Esophagus squamous epithelium (tissue), 5 donors: ENCODE measurements at regions not wholly inside any gene's neighbourhood (a gene's known extent, or its start where the extent isn't known, plus 50 kb on each side); places are given as distances from the start of the nearest gene placed in this dataset.
"Not testable (repeated sequence)": the region's sequence is repeated elsewhere in the genome, so short reads cannot be mapped to it uniquely, and the experiment has no call there.

Experiments
- DNase-seq: peaks from one replicate; lab custom pipeline; 2025; lab: John Stamatoyannopoulos, UW
- H3K27ac ChIP-seq, 4 donors: fragments of 200-600 bp; sonication (generic); one replicate each; pipeline ENCODE4 v1.5.1; 2016 to 2019; ENCODE audit warnings: mild to moderate bottlenecking in 1 of 4
- H3K27me3 ChIP-seq, 4 donors: fragments of 200-600 bp; sonication (generic); 1 replicate in 3 of 4; 2 replicates in 1 of 4; pipeline versions ENCODE4 v1.5.1 to v1.6.0; 2017 to 2021; ENCODE audit warnings: antibody characterized with exemption in 1 of 4
- H3K36me3 ChIP-seq, 3 donors: fragments of 200-600 bp; sonication (generic); one replicate each; pipeline ENCODE4 v1.5.1; 2016 to 2019
- H3K4me1 ChIP-seq, 3 donors: fragments of 200-600 bp; sonication (generic); one replicate each; pipeline ENCODE4 v1.5.1; 2017 to 2019
- H3K4me3 ChIP-seq, 4 donors: fragments of 200-600 bp; sonication (generic); 1 replicate in 3 of 4; 2 replicates in 1 of 4; pipeline ENCODE4 v1.5.1; 2016 to 2019; ENCODE audit warnings: mild to moderate bottlenecking in 2 of 4, moderate library complexity in 1 of 4
- H3K9me3 ChIP-seq, 3 donors: fragments of 200-600 bp; sonication (generic); one replicate each; pipeline ENCODE4 v1.5.1; 2016 to 2019
- POLR2A ChIP-seq, 4 donors: fragments of 450-650 bp; IDR thresholded peaks; one replicate each; pipeline ENCODE4 v1.6.1; 2017; ENCODE audit warnings: antibody characterized with exemption in 4 of 4, mild to moderate bottlenecking in 4 of 4, moderate library complexity in 3 of 4
- WGBS, 2 donors: methylation state at CpG; one replicate each; pipeline ENCODE4 v1.1.5; 2018; 5-methylcytosine and 5-hydroxymethylcytosine counted together
- intact Hi-C: fragments of 100-400 bp; cut with DNase I; formaldehyde crosslinking; loops from one replicate; pipeline ENCODE4 v1.15.0; 2022
- TF ChIP-seq, protein P1 (sequence below), 6 experiments: fragments of 450-650 bp in 4 of 6; fragments of 200-600 bp in 2 of 6; sonication (generic) in 2 of 6; IDR thresholded peaks; one replicate each; pipeline ENCODE4 v1.5.1; 2016 to 2019; ENCODE audit warnings: antibody characterized with exemption in 6 of 6, mild to moderate bottlenecking in 4 of 6, moderate library complexity in 4 of 6
- donor health status: DM: yes; HTN: yes; CAD: no.

DNA sequence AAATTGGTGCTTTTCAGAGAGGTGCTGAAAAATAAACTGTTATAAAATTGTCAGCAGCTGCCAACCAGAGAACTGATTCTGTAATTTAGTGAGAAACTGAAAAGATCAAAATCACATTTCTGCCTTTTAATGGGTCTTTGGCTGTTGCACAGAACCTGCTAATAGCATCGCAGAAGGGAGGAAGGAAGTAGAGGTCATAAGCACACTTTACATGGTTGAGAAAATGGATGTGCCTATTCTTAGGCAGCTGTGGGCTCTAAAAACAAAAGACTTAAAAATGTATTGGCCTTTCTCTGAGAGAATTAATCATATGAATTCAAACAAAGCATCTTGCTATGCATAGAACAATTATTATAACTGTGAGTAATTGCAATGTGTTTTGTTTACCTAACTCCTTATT is 1186.9 kb downstream of the DSC3 start:
- Histone ChIP-seq H3K27me3 (no peaks in the 10 kb centered on the region), H3K4me1 (no peaks in the 10 kb centered on the region), H3K4me3 (no peak overlapping the region), H3K27ac (no peak overlapping the region), H3K36me3 (no peaks in the 10 kb centered on the region), H3K9me3 (no peaks in the 10 kb centered on the region)
- TF ChIP-seq POLR2A (IDR thresholded peaks at IDR 0.05): no peak
- TF ChIP-seq, protein P1, sequence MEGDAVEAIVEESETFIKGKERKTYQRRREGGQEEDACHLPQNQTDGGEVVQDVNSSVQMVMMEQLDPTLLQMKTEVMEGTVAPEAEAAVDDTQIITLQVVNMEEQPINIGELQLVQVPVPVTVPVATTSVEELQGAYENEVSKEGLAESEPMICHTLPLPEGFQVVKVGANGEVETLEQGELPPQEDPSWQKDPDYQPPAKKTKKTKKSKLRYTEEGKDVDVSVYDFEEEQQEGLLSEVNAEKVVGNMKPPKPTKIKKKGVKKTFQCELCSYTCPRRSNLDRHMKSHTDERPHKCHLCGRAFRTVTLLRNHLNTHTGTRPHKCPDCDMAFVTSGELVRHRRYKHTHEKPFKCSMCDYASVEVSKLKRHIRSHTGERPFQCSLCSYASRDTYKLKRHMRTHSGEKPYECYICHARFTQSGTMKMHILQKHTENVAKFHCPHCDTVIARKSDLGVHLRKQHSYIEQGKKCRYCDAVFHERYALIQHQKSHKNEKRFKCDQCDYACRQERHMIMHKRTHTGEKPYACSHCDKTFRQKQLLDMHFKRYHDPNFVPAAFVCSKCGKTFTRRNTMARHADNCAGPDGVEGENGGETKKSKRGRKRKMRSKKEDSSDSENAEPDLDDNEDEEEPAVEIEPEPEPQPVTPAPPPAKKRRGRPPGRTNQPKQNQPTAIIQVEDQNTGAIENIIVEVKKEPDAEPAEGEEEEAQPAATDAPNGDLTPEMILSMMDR (IDR thresholded peaks at IDR 0.05): no peak
- intact Hi-C loops: no loop called here
- no peak for DNase-seq
- 48 to 59% methylated on average over 1 of the region's 1 CpG for WGBS, 2 donors

GRCh38 chr18:29853126-29853525 is 1189.4 kb downstream of the DSC3 start:
- TF ChIP-seq, protein P1 (IDR thresholded peaks at IDR 0.05): no peak
- TF ChIP-seq POLR2A (IDR thresholded peaks at IDR 0.05): no peak
- intact Hi-C loops: no loop called here

DNA sequence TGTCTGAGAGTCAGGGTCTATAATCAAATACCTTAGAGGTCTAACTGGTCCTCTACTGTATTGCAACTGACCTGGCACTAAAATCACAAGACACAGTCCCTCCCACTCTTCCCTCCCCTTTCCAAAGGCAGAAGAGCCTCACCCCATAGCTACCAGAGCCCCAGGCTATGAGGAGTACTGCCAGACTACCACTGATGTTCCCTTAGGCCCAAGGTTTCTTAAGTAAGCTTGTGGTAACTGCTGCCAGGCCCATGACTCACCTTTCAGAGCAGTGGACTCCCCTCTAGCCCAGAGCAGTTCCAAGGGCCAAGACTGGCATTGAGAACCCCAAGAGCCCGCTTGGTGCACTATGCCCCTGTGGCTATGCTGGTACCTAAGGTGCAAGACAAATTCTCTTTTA is 1193.4 kb downstream of the DSC3 start:
- TF ChIP-seq, protein P1 (IDR thresholded peaks at IDR 0.05): no peak
- TF ChIP-seq POLR2A (IDR thresholded peaks at IDR 0.05): no peak
- WGBS, 2 donors: 82 to 100% methylated on average over 1 of the region's 1 CpG
- H3K27ac ChIP-seq: no peak overlapping the region
- no peak overlapping the region for H3K4me3 ChIP-seq
- intact Hi-C loops: no loop called here
- H3K36me3 ChIP-seq: no peaks in the 10 kb centered on the region
- no peaks in the 10 kb centered on the region for H3K9me3 ChIP-seq
- no peak for DNase-seq
- no peaks in the 10 kb centered on the region for H3K27me3 ChIP-seq
- no peaks in the 10 kb centered on the region for H3K4me1 ChIP-seq

More at GRCh38 chr18:29853126-29853525, 1189.4 kb downstream of the DSC3 start:
- DNase-seq: no peak
- H3K27ac ChIP-seq: no peak overlapping the region
- no peaks in the 10 kb centered on the region for H3K9me3 ChIP-seq
- no peaks in the 10 kb centered on the region for H3K4me1 ChIP-seq
- H3K36me3 ChIP-seq: no peaks in the 10 kb centered on the region
- no peak overlapping the region for H3K4me3 ChIP-seq
- no peaks in the 10 kb centered on the region for H3K27me3 ChIP-seq

DNA sequence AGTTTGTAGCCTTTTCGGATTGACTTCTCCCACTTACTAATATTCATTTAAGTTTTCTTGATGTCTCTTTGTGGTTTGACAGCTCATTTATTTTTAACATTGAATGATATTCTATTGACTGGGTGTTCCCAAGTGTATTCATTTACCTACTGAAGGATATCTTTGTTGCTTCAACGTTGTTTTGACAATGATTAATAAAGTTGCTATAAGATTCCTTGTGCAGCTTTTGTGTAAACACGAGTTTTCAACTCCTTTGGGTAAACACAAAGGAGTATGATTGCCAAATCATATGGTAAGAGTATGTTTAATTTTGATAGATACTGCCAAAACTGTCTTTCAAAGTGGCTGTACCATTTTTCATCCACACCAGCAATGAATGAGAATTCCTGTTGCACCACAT is 1200.9 kb downstream of the DSC3 start:
- TF ChIP-seq, protein P1 (IDR thresholded peaks at IDR 0.05): no peak
- no peak for TF ChIP-seq POLR2A (IDR thresholded peaks at IDR 0.05)
- no peaks in the 10 kb centered on the region for H3K9me3 ChIP-seq
- no peaks in the 10 kb centered on the region for H3K27me3 ChIP-seq
- H3K27ac ChIP-seq: no peak overlapping the region
- no peaks in the 10 kb centered on the region for H3K4me1 ChIP-seq
- WGBS, 2 donors: 5 to 11% methylated on average over 3 of the region's 3 CpGs
- no peak for DNase-seq
- no peaks in the 10 kb centered on the region for H3K36me3 ChIP-seq
- no peak overlapping the region for H3K4me3 ChIP-seq
- intact Hi-C loops: no loop called here

GRCh38 chr18:29840089-29840488 is 1202.5 kb downstream of the DSC3 start:
- intact Hi-C loops: no loop called here
- no peak for DNase-seq
- H3K9me3 ChIP-seq: no peaks in the 10 kb centered on the region
- H3K4me1 ChIP-seq: no peaks in the 10 kb centered on the region
- no peaks in the 10 kb centered on the region for H3K36me3 ChIP-seq
- TF ChIP-seq POLR2A (IDR thresholded peaks at IDR 0.05): no peak
- TF ChIP-seq, protein P1 (IDR thresholded peaks at IDR 0.05): no peak
- H3K4me3 ChIP-seq: no peak overlapping the region
- H3K27me3 ChIP-seq: no peaks in the 10 kb centered on the region
- H3K27ac ChIP-seq: no peak overlapping the region

DNA sequence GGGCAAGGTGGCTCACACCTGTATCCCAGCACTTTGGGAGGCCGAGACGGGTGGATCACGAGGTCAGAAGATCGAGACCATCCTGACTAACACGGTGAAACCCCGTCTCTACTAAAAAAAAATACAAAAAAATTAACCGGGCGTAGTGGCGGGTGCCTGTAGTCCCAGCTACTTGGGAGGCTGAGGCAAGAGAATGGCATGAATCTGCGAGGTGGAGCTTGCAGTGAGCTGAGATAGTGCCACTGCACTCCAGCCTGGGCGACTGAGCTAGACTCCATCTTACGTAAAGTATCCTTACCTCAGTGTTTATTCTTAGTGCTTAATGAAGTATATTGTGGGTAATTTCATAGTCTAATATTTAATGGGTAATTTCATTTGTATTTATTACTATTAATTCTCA is 1203.6 kb downstream of the DSC3 start:
- H3K27ac ChIP-seq, H3K4me1 ChIP-seq, H3K36me3 ChIP-seq, intact Hi-C loops, H3K27me3 ChIP-seq, H3K9me3 ChIP-seq, DNase-seq, H3K4me3 ChIP-seq: not testable (repeated sequence)
- 84 to 86% methylated on average over 12 of the region's 12 CpGs for WGBS, 2 donors
